ENCODE measurements at regions not wholly inside any gene's neighbourhood (a gene's known extent, or its start where the extent isn't known, plus 50 kb on each side); places are given as distances from the start of the nearest gene placed in this dataset.
"Not testable (repeated sequence)": the region's sequence is repeated elsewhere in the genome, so short reads cannot be mapped to it uniquely, and the experiment has no call there.

- no peak for DNase-seq (ENCODE audit: low read depth in 2 of 2)
These were observed 138.6 kb downstream of the B3GNT2 start for GRCh38 chr2:62334440-62335058.

GRCh38 chr2:62334009-62334408 lies 138.1 kb downstream of the B3GNT2 start:
- DNase-seq (ENCODE audit: low read depth in 2 of 2) = no peak

- DNase-seq (ENCODE audit: low read depth in 2 of 2) = no peak
These were observed 135.0 kb downstream of the B3GNT2 start for GRCh38 chr2:62330959-62331358.

GRCh38 chr2:62329797-62330196 lies 133.9 kb downstream of the B3GNT2 start:
- DNase-seq (ENCODE audit: low read depth in 2 of 2) = no peak

GRCh38 chr2:62326735-62327134 lies 130.8 kb downstream of the B3GNT2 start:
- no peak for DNase-seq (ENCODE audit: low read depth in 2 of 2)

- DNase-seq (ENCODE audit: low read depth in 2 of 2) = no peak
These were observed 129.5 kb downstream of the B3GNT2 start for GRCh38 chr2:62325398-62325797.

- no peak for DNase-seq (ENCODE audit: low read depth in 2 of 2)
These were observed 125.7 kb downstream of the B3GNT2 start for GRCh38 chr2:62321380-62322289.

GRCh38 chr2:62320657-62321357 lies 124.9 kb downstream of the B3GNT2 start:
- no peak for DNase-seq (ENCODE audit: low read depth in 2 of 2)

- not testable (repeated sequence) for DNase-seq (ENCODE audit: low read depth in 2 of 2)
These were observed 124.2 kb downstream of the B3GNT2 start for GRCh38 chr2:62320137-62320536.

- DNase-seq (ENCODE audit: low read depth in 2 of 2) = no peak
These were observed 123.2 kb downstream of the B3GNT2 start for GRCh38 chr2:62319070-62319469.

- DNase-seq (ENCODE audit: low read depth in 2 of 2) = no peak
These were observed 119.6 kb downstream of the B3GNT2 start for GRCh38 chr2:62315476-62315875.

- DNase-seq (ENCODE audit: low read depth in 2 of 2) = no peak
These were observed 118.4 kb downstream of the B3GNT2 start for GRCh38 chr2:62314291-62314690.

GRCh38 chr2:62313449-62314227 lies 117.7 kb downstream of the B3GNT2 start:
- DNase-seq (ENCODE audit: low read depth in 2 of 2) = peak; percentile 41 to 56

- DNase-seq (ENCODE audit: low read depth in 2 of 2) = peak; percentile 30 to 41
These were observed 113.7 kb downstream of the B3GNT2 start for GRCh38 chr2:62309465-62310091.

GRCh38 chr2:62309081-62309464 lies 113.2 kb downstream of the B3GNT2 start:
- DNase-seq (ENCODE audit: low read depth in 2 of 2) = no peak

- DNase-seq (ENCODE audit: low read depth in 2 of 2) = no peak
These were observed 111.8 kb downstream of the B3GNT2 start for GRCh38 chr2:62307469-62308389.

- peak; percentile 49 to 53 for DNase-seq (ENCODE audit: low read depth in 2 of 2)
These were observed 111.0 kb downstream of the B3GNT2 start for GRCh38 chr2:62306751-62307468.

- DNase-seq (ENCODE audit: low read depth in 2 of 2) = peak; percentile 78
These were observed 109.7 kb downstream of the B3GNT2 start for GRCh38 chr2:62305421-62306176.
